HepG2 (cell line): ENCODE measurements at regions not wholly inside any gene's neighbourhood (a gene's known extent, or its start where the extent isn't known, plus 50 kb on each side); places are given as distances from the start of the nearest gene placed in this dataset.

Source experiments
- ATAC-seq: fragments of 200-7000 bp; cut with Tn5 transposase; 3 replicates; pipeline ENCODE4 v1.9.1; 2020; ENCODE audit warnings: mild to moderate bottlenecking, moderate library complexity
- BruUV-seq: library from RNA; stranded (reverse); fragments of 400-500 nt; replicated peaks from 2 replicates; lab custom pipeline; 2021; lab: Mats Ljungman, UMichigan
- CTCF ChIA-PET: fragments of 300-600 bp; formaldehyde crosslinking; extraction: SDS; loops from one replicate; lab custom pipeline; 2021; ENCODE audit warnings: low total read pairs, inconsistent platforms, low intra/inter-chr PET ratio; lab: Yijun Ruan, JAX
- POLR2A ChIA-PET: fragments of 350-600 bp; sonication (Branson Sonifier 250); formaldehyde crosslinking; loops from one replicate; lab custom pipeline; 2020; ENCODE audit warnings: antibody characterized with exemption, inconsistent platforms; lab: Yijun Ruan, JAX
- DNase-seq: peaks from one replicate; pipeline ENCODE4 v3.0.0-alpha.2; 2015; ENCODE audit warnings: low spot score
- FAIRE-seq: peaks from 3 replicates; lab custom pipeline; 2011; peaks lifted over from hg19 to GRCh38; lab: Jason Lieb, UNC
- H2AFZ ChIP-seq: one replicate; pipeline ENCODE4 v1.6.1; 2011; ENCODE audit warnings: low read length, inconsistent platforms
- H3K27ac ChIP-seq: fragments of 300-600 bp; 3 replicates; pipeline ENCODE4 v1.8.0; 2011; ENCODE audit warnings: mixed run types, mild to moderate bottlenecking, mixed read lengths, low read length, inconsistent platforms; ENCODE audit not compliant: insufficient read depth; ENCODE audit errors: extremely low read length
- H3K27me3 ChIP-seq, 2 experiments: fragments of 200-600 bp in 1 of 2; 2 replicates in 1 of 2; 3 replicates in 1 of 2; pipeline versions ENCODE4 v1.6.0 to v1.8.0; 2011; ENCODE audit warnings: low read length in 2 of 2, mild to moderate bottlenecking in 2 of 2, moderate library complexity in 2 of 2, inconsistent platforms in 1 of 2; ENCODE audit not compliant: insufficient read depth in 2 of 2, control insufficient read depth in 1 of 2
- H3K36me3 ChIP-seq, 2 experiments: fragments of 200-600 bp in 1 of 2; replicated peaks in 1 of 2; 2 replicates in 1 of 2; 3 replicates in 1 of 2; pipeline versions ENCODE4 v1.5.1 to v1.8.0; 2011; ENCODE audit warnings: low read length in 2 of 2, inconsistent platforms in 1 of 2; ENCODE audit not compliant: insufficient read depth in 2 of 2, control insufficient read depth in 1 of 2
- H3K4me1 ChIP-seq: 2 replicates; pipeline ENCODE4 v1.5.1; 2012; ENCODE audit warnings: low read length, inconsistent platforms; ENCODE audit not compliant: insufficient read depth
- H3K4me2 ChIP-seq: 2 replicates; pipeline ENCODE4 v1.6.0; 2011; ENCODE audit warnings: low read depth, low read length, inconsistent platforms
- H3K4me3 ChIP-seq, 3 experiments: fragments of 200-600 bp in 1 of 3; sonication (generic), shearing (Covaris generic) in 1 of 3; replicated peaks in 1 of 3; 2 replicates each; pipeline ENCODE4 v1.5.1; 2011 to 2016; ENCODE audit warnings: low read length in 3 of 3, inconsistent platforms in 2 of 3, low read depth in 2 of 3, mild to moderate bottlenecking in 2 of 3, control low read depth in 1 of 3, mixed read lengths in 1 of 3; ENCODE audit not compliant: insufficient read depth in 1 of 3
- H3K79me2 ChIP-seq: one replicate; pipeline ENCODE4 v1.6.1; 2011; ENCODE audit warnings: low read length, inconsistent platforms; ENCODE audit not compliant: insufficient read depth
- H3K9ac ChIP-seq: 2 replicates; pipeline ENCODE4 v1.6.0; 2011; ENCODE audit warnings: mild to moderate bottlenecking, low read depth, low read length, inconsistent platforms; ENCODE audit not compliant: insufficient read depth
- H3K9me3 ChIP-seq: 2 replicates; pipeline ENCODE4 v1.5.1; 2012; ENCODE audit warnings: mild to moderate bottlenecking, low read length
- H4K20me1 ChIP-seq: 2 replicates; pipeline ENCODE4 v1.6.0; 2011; ENCODE audit warnings: inconsistent platforms, mild to moderate bottlenecking, low read length, moderate library complexity; ENCODE audit not compliant: insufficient read depth
- BHLHE40 ChIP-seq: IDR thresholded peaks from 2 replicates; pipeline ENCODE4 v1.6.1; 2011; ENCODE audit warnings: low read length, improper control_type of control experiment
- ISX ChIP-seq: sonication (generic); formaldehyde crosslinking; conservative IDR thresholded peaks from 2 replicates; pipeline ENCODE4 v1.5.0; 2020; ENCODE audit warnings: missing genetic modification reagents
- NCOA1 ChIP-seq: sonication (generic); formaldehyde crosslinking; IDR thresholded peaks from 2 replicates; pipeline ENCODE4 v1.9.0; 2021; ENCODE audit warnings: missing genetic modification reagents
- SPEN ChIP-seq: sonication (generic); formaldehyde crosslinking; IDR thresholded peaks from 2 replicates; pipeline ENCODE4 v1.5.1; 2020; ENCODE audit warnings: low read depth, mild to moderate bottlenecking, missing genetic modification reagents
- TOE1 ChIP-seq: sonication (generic); formaldehyde crosslinking; IDR thresholded peaks from 2 replicates; pipeline ENCODE4 v1.4.0; 2020; ENCODE audit warnings: mild to moderate bottlenecking, missing genetic modification reagents
- TRIM24 ChIP-seq: sonication (generic); formaldehyde crosslinking; IDR thresholded peaks from 2 replicates; pipeline ENCODE4 v1.8.0; 2022; ENCODE audit warnings: mild to moderate bottlenecking, missing genetic modification reagents
- ZNF562 ChIP-seq: sonication (generic); formaldehyde crosslinking; IDR thresholded peaks from 2 replicates; pipeline ENCODE4 v1.8.0; 2022; ENCODE audit warnings: missing genetic modification reagents, borderline replicate concordance
- WGBS: methylation state at CpG from one replicate; pipeline ENCODE4 v1.1.6; 2017; ENCODE audit warnings: low lambda C conversion rate; 5-methylcytosine and 5-hydroxymethylcytosine counted together
- in situ Hi-C: cut with HindIII; loops from 2 replicates; pipeline ENCODE4 v1.10.0; 2017; ENCODE audit warnings: low pct_unique_long_range_greater_than_20kb; ENCODE audit not compliant: extremely low pct_ligation_motif_present
- intact Hi-C: fragments of 100-400 bp; cut with micrococcal nuclease; formaldehyde crosslinking; loops from one replicate; pipeline ENCODE4 v1.10.0; 2022; ENCODE audit not compliant: unreplicated experiment
- TF ChIP-seq, protein P1 (sequence below): sonication (generic); formaldehyde crosslinking; IDR thresholded peaks from 2 replicates; pipeline ENCODE4 v1.4.0; 2020; ENCODE audit warnings: missing genetic modification reagents
- TF ChIP-seq, protein P2 (sequence below): sonication (generic); formaldehyde crosslinking; IDR thresholded peaks from 2 replicates; pipeline ENCODE4 v1.4.0; 2020; ENCODE audit warnings: mild to moderate bottlenecking, missing genetic modification reagents
- TF ChIP-seq, protein P3 (sequence below): IDR thresholded peaks from 2 replicates; pipeline ENCODE4 v1.6.1; 2016; ENCODE audit warnings: missing biosample characterization, missing genetic modification reagents, low read depth
- TF ChIP-seq, protein P4 (sequence below): sonication (generic); formaldehyde crosslinking; IDR thresholded peaks from 2 replicates; pipeline ENCODE4 v1.4.0; 2020; ENCODE audit warnings: missing genetic modification reagents, borderline replicate concordance
- TF ChIP-seq, protein P5 (sequence below): sonication (generic); formaldehyde crosslinking; IDR thresholded peaks from 2 replicates; pipeline ENCODE4 v1.8.1; 2023; ENCODE audit warnings: mild to moderate bottlenecking, missing genetic modification reagents

DNA sequence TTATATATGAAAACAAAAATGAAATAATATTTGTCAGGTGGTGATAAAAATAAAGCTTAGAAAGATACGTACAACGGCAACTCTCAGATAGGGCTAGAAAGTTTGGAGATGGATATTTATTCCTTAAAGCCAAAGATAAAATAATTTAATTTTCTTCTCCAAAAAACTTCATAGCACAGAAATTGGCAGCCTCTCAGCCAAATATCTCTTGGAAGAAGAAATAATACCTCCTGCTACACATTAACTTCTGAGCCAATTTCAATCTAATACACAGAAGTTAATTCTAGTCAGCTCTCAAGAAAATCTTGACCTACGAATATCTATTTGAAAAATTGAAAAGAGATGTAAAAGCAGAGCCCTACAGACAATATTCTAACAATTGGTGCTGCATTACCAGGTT is 122.4 kb downstream of the TES start:
- Histone ChIP-seq H3K27me3 (no peaks in the 10 kb centered on the region), H2AFZ (no peak overlapping the region), H3K36me3 (no peaks in the 10 kb centered on the region), H3K9ac (no peak overlapping the region), H3K4me2 (no peak overlapping the region), H3K79me2 (no peaks in the 10 kb centered on the region), H3K4me1 (no peaks in the 10 kb centered on the region), H3K27ac (no peak overlapping the region), H3K4me3 (no peak overlapping the region), H4K20me1 (no peaks in the 10 kb centered on the region), H3K9me3 (no peaks in the 10 kb centered on the region)
- FAIRE-seq = no peak
- 34% methylated on average over 3 of the region's 3 CpGs for WGBS
- CTCF ChIA-PET = no interaction called here
- intact Hi-C loops (no loop called here), in situ Hi-C loops (no loop called here)
- POLR2A ChIA-PET = no interaction called here
- BruUV-seq = no TSS peak
- no peak for DNase-seq
- no peak for ATAC-seq
- TF ChIP-seq ISX (no peak), ZNF562 (CRISPR knock-in tag) (no peak), NCOA1 (no peak), TOE1 (CRISPR knock-in tag) (no peak), SPEN (CRISPR knock-in tag) (no peak), TRIM24 (CRISPR knock-in tag) (no peak), BHLHE40 (no peak)
- TF ChIP-seq, protein P1, sequence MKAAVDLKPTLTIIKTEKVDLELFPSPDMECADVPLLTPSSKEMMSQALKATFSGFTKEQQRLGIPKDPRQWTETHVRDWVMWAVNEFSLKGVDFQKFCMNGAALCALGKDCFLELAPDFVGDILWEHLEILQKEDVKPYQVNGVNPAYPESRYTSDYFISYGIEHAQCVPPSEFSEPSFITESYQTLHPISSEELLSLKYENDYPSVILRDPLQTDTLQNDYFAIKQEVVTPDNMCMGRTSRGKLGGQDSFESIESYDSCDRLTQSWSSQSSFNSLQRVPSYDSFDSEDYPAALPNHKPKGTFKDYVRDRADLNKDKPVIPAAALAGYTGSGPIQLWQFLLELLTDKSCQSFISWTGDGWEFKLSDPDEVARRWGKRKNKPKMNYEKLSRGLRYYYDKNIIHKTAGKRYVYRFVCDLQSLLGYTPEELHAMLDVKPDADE = no peak
- TF ChIP-seq, protein P2, sequence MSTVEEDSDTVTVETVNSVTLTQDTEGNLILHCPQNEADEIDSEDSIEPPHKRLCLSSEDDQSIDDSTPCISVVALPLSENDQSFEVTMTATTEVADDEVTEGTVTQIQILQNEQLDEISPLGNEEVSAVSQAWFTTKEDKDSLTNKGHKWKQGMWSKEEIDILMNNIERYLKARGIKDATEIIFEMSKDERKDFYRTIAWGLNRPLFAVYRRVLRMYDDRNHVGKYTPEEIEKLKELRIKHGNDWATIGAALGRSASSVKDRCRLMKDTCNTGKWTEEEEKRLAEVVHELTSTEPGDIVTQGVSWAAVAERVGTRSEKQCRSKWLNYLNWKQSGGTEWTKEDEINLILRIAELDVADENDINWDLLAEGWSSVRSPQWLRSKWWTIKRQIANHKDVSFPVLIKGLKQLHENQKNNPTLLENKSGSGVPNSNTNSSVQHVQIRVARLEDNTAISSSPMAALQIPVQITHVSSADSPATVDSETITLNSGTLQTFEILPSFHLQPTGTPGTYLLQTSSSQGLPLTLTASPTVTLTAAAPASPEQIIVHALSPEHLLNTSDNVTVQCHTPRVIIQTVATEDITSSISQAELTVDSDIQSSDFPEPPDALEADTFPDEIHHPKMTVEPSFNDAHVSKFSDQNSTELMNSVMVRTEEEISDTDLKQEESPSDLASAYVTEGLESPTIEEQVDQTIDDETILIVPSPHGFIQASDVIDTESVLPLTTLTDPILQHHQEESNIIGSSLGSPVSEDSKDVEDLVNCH (CRISPR knock-in tag) = no peak
- TF ChIP-seq, protein P3, sequence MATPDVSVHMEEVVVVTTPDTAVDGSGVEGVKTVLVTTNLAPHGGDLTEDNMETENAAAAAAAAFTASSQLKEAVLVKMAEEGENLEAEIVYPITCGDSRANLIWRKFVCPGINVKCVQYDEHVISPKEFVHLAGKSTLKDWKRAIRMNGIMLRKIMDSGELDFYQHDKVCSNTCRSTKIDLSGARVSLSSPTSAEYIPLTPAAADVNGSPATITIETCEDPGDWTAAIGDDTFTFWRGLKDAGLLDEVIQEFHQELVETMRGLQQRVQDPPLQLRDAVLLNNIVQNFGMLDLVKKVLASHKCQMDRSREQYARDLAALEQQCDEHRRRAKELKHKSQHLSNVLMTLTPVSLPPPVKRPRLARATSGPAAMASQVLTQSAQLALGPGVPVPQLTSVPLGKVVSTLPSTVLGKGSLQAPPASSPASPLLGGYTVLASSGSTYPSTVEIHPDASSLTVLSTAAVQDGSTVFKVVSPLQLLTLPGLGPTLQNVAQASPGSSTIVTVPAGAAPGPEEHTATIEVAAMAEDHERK = no peak
- TF ChIP-seq, protein P4, sequence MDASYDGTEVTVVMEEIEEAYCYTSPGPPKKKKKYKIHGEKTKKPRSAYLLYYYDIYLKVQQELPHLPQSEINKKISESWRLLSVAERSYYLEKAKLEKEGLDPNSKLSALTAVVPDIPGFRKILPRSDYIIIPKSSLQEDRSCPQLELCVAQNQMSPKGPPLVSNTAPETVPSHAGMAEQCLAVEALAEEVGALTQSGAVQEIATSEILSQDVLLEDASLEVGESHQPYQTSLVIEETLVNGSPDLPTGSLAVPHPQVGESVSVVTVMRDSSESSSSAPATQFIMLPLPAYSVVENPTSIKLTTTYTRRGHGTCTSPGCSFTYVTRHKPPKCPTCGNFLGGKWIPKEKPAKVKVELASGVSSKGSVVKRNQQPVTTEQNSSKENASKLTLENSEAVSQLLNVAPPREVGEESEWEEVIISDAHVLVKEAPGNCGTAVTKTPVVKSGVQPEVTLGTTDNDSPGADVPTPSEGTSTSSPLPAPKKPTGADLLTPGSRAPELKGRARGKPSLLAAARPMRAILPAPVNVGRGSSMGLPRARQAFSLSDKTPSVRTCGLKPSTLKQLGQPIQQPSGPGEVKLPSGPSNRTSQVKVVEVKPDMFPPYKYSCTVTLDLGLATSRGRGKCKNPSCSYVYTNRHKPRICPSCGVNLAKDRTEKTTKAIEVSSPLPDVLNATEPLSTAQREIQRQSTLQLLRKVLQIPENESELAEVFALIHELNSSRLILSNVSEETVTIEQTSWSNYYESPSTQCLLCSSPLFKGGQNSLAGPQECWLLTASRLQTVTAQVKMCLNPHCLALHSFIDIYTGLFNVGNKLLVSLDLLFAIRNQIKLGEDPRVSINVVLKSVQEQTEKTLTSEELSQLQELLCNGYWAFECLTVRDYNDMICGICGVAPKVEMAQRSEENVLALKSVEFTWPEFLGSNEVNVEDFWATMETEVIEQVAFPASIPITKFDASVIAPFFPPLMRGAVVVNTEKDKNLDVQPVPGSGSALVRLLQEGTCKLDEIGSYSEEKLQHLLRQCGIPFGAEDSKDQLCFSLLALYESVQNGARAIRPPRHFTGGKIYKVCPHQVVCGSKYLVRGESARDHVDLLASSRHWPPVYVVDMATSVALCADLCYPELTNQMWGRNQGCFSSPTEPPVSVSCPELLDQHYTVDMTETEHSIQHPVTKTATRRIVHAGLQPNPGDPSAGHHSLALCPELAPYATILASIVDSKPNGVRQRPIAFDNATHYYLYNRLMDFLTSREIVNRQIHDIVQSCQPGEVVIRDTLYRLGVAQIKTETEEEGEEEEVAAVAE (CRISPR knock-in tag) = no peak
- TF ChIP-seq, protein P5, sequence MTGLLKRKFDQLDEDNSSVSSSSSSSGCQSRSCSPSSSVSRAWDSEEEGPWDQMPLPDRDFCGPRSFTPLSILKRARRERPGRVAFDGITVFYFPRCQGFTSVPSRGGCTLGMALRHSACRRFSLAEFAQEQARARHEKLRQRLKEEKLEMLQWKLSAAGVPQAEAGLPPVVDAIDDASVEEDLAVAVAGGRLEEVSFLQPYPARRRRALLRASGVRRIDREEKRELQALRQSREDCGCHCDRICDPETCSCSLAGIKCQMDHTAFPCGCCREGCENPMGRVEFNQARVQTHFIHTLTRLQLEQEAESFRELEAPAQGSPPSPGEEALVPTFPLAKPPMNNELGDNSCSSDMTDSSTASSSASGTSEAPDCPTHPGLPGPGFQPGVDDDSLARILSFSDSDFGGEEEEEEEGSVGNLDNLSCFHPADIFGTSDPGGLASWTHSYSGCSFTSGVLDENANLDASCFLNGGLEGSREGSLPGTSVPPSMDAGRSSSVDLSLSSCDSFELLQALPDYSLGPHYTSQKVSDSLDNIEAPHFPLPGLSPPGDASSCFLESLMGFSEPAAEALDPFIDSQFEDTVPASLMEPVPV (CRISPR knock-in tag) = no peak
